GM21786 (cell line): ENCODE measurements at regions not wholly inside any gene's neighbourhood (a gene's known extent, or its start where the extent isn't known, plus 50 kb on each side); places are given as distances from the start of the nearest gene placed in this dataset.

Experiments
- ATAC-seq: cut with Tn5 transposase; IDR thresholded peaks from one replicate; pipeline ENCODE4 v1.9.1; 2021; ENCODE audit not compliant: unreplicated experiment

DNA sequence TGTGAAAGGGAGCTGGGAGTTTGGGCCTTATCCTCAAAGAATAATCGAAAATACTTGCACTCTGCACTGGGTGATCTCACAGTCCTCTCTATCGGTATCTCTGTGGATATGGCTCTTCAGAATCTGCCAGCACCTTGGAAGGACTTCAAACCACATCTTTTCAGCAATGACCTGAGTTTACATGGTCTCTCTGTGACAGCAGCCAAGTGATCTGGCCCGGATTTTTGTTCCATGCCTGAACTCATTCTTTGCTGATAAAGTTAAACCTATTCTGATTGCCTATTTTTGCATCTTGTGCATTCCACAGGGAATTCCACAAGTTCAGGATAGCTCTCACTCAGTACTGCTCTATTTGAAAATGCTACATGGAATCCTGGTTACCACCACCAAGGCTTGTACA is 98.9 kb downstream of the HDGFL1 start:
- ATAC-seq = no peak

GRCh38 chr6:22668717-22669116 is 99.4 kb downstream of the HDGFL1 start:
- ATAC-seq = no peak

DNA sequence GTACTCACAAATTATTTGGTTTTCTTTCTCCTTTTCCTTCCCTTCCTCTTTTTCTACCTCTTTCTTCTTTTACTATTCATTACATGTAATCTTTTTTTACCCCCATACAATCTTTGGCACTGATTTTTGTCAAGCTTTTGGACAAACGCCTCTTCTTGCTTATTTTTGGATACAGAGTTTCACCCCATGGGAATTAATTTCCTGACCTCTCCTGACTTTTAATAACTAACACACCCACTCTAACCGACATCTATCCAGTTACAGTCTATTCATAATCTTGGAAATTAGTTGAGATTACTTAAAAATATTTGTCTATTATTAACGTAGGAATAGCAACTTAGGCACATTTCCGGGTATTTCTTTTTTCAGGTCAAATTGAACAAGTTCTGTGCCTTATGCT is 101.2 kb downstream of the HDGFL1 start:
- no peak for ATAC-seq

- ATAC-seq = no peak
Observed at GRCh38 chr6:22673474-22673873, 104.1 kb downstream of the HDGFL1 start.

GRCh38 chr6:22680950-22681349 is 111.6 kb downstream of the HDGFL1 start:
- ATAC-seq = no peak

GRCh38 chr6:22681761-22682160 is 112.4 kb downstream of the HDGFL1 start:
- no peak for ATAC-seq

GRCh38 chr6:22682979-22683378 is 113.6 kb downstream of the HDGFL1 start:
- no peak for ATAC-seq

GRCh38 chr6:22690446-22690845 is 121.1 kb downstream of the HDGFL1 start:
- ATAC-seq = no peak

GRCh38 chr6:22694092-22694724 is 124.8 kb downstream of the HDGFL1 start:
- no peak for ATAC-seq

DNA sequence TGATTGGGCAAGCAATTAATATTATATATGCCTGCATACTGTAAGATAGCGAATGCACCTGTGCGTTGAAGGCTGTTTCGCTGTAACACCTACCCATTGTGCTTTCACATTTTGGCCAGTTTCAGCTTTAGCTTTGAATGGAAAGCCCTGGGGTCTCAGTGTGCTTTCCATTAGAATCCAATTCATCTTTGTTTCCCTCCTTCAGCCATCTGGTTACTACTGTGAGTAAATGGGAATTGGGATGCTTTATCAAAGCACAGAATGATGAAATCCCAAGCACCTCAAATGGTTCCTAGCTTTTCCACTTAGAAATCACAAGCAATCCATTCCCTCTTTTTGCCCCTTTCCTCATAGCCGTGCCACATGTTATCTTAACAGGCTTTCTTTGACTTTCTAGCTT is 127.1 kb downstream of the HDGFL1 start:
- ATAC-seq = no peak

- no peak for ATAC-seq
Observed at GRCh38 chr6:22697306-22697705, 127.9 kb downstream of the HDGFL1 start.

DNA sequence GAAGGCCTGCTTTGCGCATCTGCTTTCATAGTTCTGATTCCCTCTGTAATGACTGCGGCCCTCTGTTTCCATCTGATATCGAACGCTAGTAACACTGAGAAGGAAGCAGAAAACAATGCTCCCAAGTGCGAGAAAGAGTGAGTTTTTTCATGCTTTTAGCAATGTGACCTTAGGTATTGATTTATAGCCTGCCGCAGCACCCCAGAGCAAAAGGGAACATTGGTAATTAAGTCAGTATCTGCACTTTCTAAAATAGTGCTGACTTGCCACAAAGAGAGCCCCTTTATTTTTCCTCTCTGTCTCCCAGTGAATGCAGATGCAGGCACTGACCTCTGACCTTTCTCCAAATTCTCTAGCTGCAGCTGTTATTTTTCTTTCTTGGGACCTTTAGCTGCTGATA is 129.8 kb downstream of the HDGFL1 start:
- no peak for ATAC-seq

GRCh38 chr6:22706651-22707050 is 137.3 kb downstream of the HDGFL1 start:
- no peak for ATAC-seq

GRCh38 chr6:22708469-22708868 is 139.1 kb downstream of the HDGFL1 start:
- no peak for ATAC-seq

- ATAC-seq = no peak
Observed at GRCh38 chr6:22709803-22710202, 140.4 kb downstream of the HDGFL1 start.

DNA sequence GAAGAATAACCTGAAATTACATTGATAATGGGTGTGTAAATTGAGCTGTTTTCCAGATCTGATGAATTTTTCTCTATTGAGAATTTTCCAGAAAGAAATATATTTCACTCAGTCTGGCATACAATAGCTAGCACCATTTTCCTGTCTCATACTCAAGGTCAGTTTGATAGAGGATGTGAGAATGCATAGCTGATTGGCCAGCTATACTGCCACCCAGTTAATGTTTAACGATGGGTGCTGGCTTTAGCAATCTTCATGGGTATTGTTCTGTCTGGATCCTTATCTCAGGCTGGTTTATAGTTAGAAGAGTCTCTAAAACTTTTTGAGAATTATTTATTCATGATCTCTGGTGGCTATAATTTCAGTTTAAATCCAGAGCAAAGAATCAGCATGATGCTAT is 147.4 kb downstream of the HDGFL1 start:
- ATAC-seq = no peak

- no peak for ATAC-seq
Observed at GRCh38 chr6:22717915-22718314, 148.5 kb downstream of the HDGFL1 start.

GRCh38 chr6:22722913-22723312 is 153.5 kb downstream of the HDGFL1 start:
- no peak for ATAC-seq

DNA sequence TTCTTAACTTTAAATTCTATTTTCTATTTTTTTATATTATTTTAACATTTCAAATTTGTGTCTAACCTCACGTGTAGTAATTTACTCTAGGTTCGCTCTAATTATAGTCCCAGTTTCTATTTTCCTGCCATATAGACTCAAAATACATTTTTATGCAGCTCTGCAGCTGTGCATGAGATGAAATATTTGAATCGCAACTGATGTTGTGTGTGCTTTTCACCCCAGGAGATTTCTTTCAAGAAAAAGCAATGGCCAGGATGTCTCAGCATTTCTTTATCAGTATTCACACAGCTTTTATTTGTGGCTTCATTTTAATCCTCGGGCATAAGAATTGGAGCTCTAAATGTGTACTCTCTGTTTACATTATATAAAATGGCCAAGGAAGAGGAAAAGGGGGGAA is 157.6 kb downstream of the HDGFL1 start:
- no peak for ATAC-seq

DNA sequence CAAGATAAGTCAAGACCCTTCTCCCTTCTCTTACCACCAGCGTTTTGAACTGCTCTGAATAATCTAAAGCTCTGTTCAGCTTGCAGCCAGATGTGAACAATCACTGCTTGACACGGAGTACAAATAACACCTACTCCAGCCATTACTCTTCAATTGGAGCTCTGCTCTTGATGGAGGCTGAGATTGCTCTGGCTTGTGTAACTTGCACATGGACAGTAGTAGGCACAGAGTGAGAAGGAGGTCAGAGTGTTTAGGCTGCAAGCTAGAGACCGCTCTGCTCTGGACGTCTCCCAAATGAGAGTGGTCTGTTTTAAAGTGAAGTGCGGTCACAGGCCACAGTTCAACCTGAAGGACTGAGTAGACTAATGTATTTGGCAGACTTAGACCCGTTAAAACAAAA is 158.3 kb downstream of the HDGFL1 start:
- no peak for ATAC-seq

- no peak for ATAC-seq
Observed at GRCh38 chr6:22732176-22732970, 163.0 kb downstream of the HDGFL1 start.

DNA sequence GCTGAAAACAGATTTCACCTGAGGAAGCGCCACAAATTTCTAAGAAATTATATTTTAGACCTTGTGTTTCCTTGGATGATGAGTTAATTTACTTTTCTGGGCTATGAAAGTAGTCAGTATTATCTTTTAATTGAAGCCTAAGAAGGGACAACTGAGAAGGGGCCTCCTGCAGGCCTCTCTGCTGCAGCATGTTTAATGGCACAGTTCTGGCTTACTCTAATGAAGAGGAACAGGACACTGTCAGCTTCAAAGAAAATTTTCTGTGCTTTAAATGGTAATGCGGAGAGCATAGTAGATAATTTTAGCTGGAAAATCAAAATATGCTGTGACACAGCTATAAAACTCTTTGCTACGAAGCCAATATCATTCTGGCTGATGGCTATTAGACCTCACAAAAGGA is 167.4 kb downstream of the HDGFL1 start:
- no peak for ATAC-seq

DNA sequence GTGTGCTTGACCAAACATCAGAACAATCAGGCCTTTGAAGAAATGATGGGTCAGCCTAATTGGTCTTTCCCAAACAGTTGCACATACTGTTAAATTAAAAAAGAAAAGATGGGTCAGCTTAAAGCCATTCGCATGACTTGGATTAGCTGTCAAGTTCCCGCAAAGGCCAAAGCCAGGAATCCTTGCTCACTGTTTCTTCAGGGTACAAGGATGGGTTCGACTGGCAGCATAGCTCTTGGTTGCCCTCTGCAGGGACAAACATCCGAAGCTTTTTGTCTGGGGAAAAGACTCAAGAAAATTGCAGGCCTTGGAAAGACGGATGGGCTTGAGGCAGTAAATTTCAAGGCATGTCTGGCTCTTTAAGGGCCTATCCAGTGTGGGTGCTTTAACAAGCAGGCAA is 168.0 kb downstream of the HDGFL1 start:
- no peak for ATAC-seq
